ENCODE measurements at regions not wholly inside any gene's neighbourhood (a gene's known extent, or its start where the extent isn't known, plus 50 kb on each side); places are given as distances from the start of the nearest gene placed in this dataset.
"Not testable (repeated sequence)": the region's sequence is repeated elsewhere in the genome, so short reads cannot be mapped to it uniquely, and the experiment has no call there.

DNA sequence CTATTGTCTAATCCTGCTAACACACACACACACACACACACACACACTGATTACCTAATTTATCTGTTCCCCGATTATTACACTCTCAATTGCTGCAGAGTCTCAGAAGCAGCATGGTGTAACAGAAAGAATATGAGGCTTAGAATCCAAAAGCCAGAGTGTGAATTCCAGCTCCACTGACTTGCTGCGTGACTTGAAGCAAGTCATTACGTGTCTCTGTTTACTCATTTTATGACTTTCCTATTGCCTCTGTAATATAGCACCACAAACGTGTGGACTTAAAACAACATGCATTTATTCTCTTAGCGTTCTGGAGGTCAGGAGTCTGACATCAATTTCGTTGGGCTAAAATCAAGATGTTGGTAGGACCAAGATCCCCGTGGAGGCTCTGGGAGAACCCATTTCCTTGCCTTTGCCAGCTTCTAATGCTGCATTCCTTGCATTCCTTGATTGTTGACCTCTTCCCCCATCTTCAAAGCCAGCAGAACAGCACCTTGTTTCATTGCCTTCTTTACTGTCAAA is 55.9 kb upstream of the ATP5PO start:
- DNase-seq = no peak

DNA sequence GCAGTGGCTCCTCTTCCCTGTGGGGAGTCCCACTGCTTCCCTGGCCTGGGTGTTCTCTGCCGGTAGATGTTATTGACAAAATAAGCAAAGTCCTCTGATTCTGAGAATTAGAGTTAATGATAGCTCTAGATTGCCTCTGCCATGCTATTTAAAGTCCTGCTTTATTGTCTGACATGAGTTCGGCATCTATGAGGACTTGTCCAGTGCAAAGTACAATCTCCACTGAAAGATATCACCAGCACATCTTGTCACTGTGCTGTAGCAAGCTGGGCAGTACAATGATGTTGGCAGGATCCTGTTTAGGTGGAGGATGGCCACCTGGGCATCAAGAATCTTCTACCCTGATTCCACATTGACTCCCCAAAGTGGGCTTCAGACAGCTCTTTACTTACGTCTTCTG is 54.0 kb upstream of the ATP5PO start:
- DNase-seq = no peak

DNA sequence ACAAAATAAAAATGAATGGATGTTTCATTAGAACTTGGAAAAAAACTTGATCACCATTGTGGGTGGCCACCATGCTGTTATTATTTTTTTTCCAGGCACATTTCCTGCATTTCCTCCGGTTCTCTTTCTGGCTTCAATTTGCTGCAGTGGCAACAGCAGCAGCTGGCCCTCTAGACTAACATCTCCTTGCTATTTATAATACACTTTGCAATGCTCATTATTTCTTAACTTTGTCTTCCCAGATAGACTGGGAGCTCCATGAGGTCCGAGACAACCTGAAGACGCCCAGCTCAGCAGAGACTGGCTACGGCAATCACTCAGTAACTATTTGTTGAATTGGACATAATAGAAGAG is 53.4 kb upstream of the ATP5PO start:
- DNase-seq = no peak

DNA sequence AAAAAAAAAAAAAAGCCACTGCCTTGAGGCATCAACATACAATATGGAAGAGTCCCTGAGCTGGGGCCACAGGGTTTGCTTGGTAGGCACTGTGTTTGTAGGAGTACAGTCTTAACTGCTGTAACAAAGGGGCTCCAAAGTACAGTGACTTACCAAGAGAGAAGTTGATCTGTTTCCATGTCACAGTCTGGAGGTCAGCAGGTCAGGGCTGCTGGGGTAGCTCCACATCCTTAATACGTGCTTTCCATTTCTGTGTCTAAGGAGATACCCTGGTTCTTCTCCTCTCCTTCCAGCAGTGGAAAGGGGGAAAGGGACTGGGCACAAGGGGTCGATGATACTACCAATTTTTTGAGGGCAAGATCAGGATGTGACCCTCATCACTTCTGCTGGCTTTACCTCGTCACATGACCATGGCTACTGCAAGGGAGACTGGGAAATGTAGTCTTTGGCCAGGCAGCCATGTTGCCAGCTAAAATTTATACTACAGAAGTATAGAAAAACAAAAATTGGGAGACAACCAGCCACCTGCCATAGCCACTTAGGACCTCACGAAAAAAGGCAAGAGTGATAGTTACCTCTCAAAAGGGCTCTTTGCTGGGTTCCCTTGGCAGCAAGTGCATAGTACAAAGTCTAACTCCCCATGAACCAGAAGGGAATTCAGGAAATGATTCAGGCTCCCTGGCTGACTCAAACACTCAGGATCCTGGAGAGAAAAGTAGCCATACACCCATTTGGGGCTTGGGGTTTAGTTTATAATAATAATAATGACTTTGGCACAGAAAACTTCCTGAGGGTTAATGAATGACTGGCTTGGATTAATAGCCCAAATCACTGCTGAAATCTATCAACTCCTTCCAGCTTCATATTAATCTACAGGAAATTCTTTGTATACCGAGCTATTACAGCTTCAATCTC is 52.7 kb upstream of the ATP5PO start:
- no peak for DNase-seq

DNA sequence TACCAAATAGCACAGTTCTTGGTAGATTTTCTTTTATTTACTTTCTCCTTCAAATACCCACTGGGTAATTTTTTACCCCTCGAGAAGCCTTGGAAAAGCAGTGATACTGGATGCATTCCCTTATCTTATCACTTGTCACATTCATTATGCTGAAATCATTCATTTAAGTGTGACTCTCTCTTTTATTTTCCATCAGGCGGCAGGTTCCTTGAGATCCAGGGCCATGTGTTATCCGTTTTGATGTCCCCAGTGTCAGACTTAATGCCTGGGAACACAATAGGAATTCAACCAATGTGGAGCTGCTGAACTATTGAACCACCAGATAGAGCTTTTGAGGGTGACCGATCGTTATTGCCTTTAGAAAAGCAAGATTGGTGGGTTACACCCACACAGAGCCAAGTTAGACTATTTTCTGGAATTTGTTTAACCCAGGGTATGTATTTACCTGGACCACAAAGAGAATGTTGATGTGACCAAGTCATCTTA is 51.5 kb upstream of the ATP5PO start:
- DNase-seq = no peak

DNA sequence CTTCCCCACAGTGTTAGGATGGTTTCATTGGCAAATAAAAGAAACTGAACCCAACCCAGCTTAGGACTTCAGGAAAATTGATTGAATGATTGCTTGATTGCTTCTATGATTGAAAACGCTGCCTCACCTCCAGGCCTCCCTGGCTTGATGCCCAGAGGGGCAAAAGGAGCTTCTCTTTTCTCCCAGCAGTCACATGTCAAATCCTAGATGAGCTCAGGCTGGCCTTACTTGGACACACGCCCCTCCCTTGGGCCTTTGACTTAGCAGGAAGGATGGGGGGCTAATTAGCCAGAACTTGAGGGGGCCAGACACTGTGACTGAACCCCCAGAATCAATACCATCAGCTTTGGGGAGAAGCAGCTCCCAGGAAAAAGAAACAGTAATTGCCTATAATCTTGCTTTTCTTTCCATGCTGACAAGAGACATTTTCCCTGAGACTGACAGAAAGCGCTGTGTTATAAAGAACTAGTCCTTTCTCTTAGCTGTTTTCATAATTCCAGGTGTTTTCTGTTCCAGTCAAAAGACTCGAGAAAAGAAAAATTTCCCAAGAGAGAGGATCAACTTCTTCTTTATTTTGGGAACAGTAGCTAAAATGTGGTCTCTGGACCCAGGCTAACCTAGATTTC is 50.8 kb upstream of the ATP5PO start:
- no peak for DNase-seq

DNA sequence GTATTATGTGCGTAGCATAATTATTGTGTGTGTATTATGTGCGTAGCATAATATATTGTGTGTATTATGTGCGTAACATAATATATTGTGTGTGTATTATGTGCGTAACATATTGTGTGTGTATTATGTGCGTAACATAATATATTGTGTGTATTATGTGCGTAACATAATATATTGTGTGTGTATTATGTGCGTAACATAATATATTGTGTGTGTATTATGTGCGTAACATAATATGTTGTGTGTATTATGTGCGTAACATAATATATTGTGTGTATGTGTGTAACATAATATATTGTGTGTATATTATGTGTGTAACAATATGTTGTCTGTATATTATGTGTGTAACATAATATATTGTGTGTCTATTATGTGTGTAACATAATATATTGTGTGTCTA is 50.1 kb upstream of the ATP5PO start:
- DNase-seq = not testable (repeated sequence)

All from CD4-positive, alpha-beta T cell treated with Interleukin-17A for 1 hour (primary cell).